GM23338 (cell line): ENCODE measurements at regions not wholly inside any gene's neighbourhood (a gene's known extent, or its start where the extent isn't known, plus 50 kb on each side); places are given as distances from the start of the nearest gene placed in this dataset.

Experiments used
- CREB1 ChIP-seq: fragments of 250-450 bp; sonication (Bioruptor Pico); IDR thresholded peaks from 2 replicates; pipeline ENCODE4 v1.5.0; 2020; ENCODE audit warnings: low read depth, mild to moderate bottlenecking, moderate library complexity
- CTCF ChIP-seq, 2 experiments: fragments of 200-600 bp in 1 of 2; sonication (generic) in 1 of 2; conservative IDR thresholded peaks; 2 replicates each; pipeline versions ENCODE4 v1.5.1 to v1.6.1; 2016 to 2017; ENCODE audit warnings: antibody characterized with exemption in 2 of 2, low read depth in 2 of 2, mild to moderate bottlenecking in 2 of 2, moderate library complexity in 1 of 2
- EZH2 ChIP-seq: fragments of 200-600 bp; sonication (generic); IDR thresholded peaks from one replicate; pipeline ENCODE4 v1.8.0; 2017; ENCODE audit warnings: antibody characterized with exemption, mild to moderate bottlenecking, low read depth; ENCODE audit not compliant: unreplicated experiment
- JUNB ChIP-seq: IDR thresholded peaks from one replicate; pipeline ENCODE4 v1.6.1; 2016; ENCODE audit warnings: antibody characterized with exemption; ENCODE audit not compliant: unreplicated experiment
- NANOG ChIP-seq: IDR thresholded peaks from 2 replicates; pipeline ENCODE4 v1.6.1; 2016; ENCODE audit warnings: antibody characterized with exemption, borderline replicate concordance
- POLR2AphosphoS5 ChIP-seq: IDR thresholded peaks from 2 replicates; pipeline ENCODE4 v1.6.1; 2016; ENCODE audit warnings: antibody characterized with exemption, low read depth
- REST ChIP-seq: IDR thresholded peaks from one replicate; pipeline ENCODE4 v1.6.1; 2018; ENCODE audit warnings: antibody characterized with exemption; ENCODE audit not compliant: unreplicated experiment
- TF ChIP-seq, protein P1 (sequence below): IDR thresholded peaks from 2 replicates; pipeline ENCODE4 v1.6.1; 2016; ENCODE audit warnings: antibody characterized with exemption

- no peak for TF ChIP-seq CTCF (conservative IDR thresholded peaks at IDR 0.05; ENCODE audit: low read depth in 2 of 2)
- no peak for TF ChIP-seq REST
- TF ChIP-seq JUNB = no peak
- no peak for TF ChIP-seq CREB1
- no peak for TF ChIP-seq EZH2
- TF ChIP-seq, protein P1, sequence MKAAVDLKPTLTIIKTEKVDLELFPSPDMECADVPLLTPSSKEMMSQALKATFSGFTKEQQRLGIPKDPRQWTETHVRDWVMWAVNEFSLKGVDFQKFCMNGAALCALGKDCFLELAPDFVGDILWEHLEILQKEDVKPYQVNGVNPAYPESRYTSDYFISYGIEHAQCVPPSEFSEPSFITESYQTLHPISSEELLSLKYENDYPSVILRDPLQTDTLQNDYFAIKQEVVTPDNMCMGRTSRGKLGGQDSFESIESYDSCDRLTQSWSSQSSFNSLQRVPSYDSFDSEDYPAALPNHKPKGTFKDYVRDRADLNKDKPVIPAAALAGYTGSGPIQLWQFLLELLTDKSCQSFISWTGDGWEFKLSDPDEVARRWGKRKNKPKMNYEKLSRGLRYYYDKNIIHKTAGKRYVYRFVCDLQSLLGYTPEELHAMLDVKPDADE = no peak
- TF ChIP-seq NANOG = no peak
- no peak for TF ChIP-seq POLR2AphosphoS5
Observed at GRCh38 chr5:82717738-82718137, 359.5 kb downstream of the TMEM167A start.
